Nephron progenitor cell (in vitro differentiated cells): ENCODE measurements at regions not wholly inside any gene's neighbourhood (a gene's known extent, or its start where the extent isn't known, plus 50 kb on each side); places are given as distances from the start of the nearest gene placed in this dataset.

Experiments
- DNase-seq: peaks from one replicate; pipeline ENCODE4 v3.0.0; 2021
- H3K27ac Mint-ChIP-seq: 2 replicates; pipeline ENCODE4 v1.8.0; 2021; ENCODE audit warnings: mild to moderate bottlenecking, moderate library complexity, mixed read lengths
- H3K27me3 Mint-ChIP-seq: 2 replicates; pipeline ENCODE4 v1.8.0; 2021; ENCODE audit warnings: mild to moderate bottlenecking, low read depth, mixed read lengths; ENCODE audit not compliant: poor library complexity
- H3K36me3 Mint-ChIP-seq: 2 replicates; pipeline ENCODE4 v1.8.0; 2021; ENCODE audit warnings: low read depth, mixed read lengths
- H3K4me1 Mint-ChIP-seq: 2 replicates; pipeline ENCODE4 v1.8.0; 2021; ENCODE audit warnings: mixed read lengths
- H3K4me3 Mint-ChIP-seq: 2 replicates; pipeline ENCODE4 v1.8.0; 2021; ENCODE audit warnings: mild to moderate bottlenecking, moderate library complexity, mixed read lengths
- H3K9me3 Mint-ChIP-seq: 2 replicates; pipeline ENCODE4 v1.8.0; 2021; ENCODE audit warnings: mild to moderate bottlenecking, moderate library complexity, mixed read lengths
- TF ChIP-seq, protein P1 (sequence below): fragments of 200-600 bp; sonication (generic); IDR thresholded peaks from 2 replicates; pipeline ENCODE4 v1.5.0; 2021; ENCODE audit warnings: antibody characterized with exemption

- H3K9me3 Mint-ChIP-seq: no peaks in the 10 kb centered on the region
- TF ChIP-seq, protein P1, sequence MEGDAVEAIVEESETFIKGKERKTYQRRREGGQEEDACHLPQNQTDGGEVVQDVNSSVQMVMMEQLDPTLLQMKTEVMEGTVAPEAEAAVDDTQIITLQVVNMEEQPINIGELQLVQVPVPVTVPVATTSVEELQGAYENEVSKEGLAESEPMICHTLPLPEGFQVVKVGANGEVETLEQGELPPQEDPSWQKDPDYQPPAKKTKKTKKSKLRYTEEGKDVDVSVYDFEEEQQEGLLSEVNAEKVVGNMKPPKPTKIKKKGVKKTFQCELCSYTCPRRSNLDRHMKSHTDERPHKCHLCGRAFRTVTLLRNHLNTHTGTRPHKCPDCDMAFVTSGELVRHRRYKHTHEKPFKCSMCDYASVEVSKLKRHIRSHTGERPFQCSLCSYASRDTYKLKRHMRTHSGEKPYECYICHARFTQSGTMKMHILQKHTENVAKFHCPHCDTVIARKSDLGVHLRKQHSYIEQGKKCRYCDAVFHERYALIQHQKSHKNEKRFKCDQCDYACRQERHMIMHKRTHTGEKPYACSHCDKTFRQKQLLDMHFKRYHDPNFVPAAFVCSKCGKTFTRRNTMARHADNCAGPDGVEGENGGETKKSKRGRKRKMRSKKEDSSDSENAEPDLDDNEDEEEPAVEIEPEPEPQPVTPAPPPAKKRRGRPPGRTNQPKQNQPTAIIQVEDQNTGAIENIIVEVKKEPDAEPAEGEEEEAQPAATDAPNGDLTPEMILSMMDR: no peak
- no peaks in the 10 kb centered on the region for H3K27me3 Mint-ChIP-seq
- H3K36me3 Mint-ChIP-seq: no peaks in the 10 kb centered on the region
- no peaks in the 10 kb centered on the region for H3K4me1 Mint-ChIP-seq
- no peak overlapping the region for H3K27ac Mint-ChIP-seq
- no peak for DNase-seq
- H3K4me3 Mint-ChIP-seq: no peak overlapping the region
Observed at GRCh38 chr11:103628121-103628520, 408.3 kb upstream of the DDI1 start.

DNA sequence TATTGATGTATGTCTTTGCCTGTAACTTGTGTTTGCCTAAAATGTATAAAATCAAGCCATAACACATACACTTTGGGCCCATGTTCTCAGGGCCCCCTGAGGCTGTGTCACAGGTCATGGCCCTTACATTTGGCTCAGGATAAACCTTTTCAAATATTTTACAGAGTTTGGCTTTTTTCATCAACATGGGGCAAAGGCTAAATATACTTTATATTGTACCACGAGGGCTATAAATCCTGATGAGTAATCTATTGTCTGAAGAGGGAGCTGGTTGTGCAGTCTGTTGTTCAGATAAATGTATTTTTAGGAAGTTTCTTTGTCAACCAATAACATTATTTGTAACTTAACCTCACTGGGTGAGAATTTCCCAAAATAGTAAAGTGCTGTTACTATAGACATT lies 404.6 kb upstream of the DDI1 start:
- H3K27me3 Mint-ChIP-seq: no peaks in the 10 kb centered on the region
- H3K4me3 Mint-ChIP-seq: no peak overlapping the region
- TF ChIP-seq, protein P1: no peak
- no peaks in the 10 kb centered on the region for H3K4me1 Mint-ChIP-seq
- H3K27ac Mint-ChIP-seq: no peak overlapping the region
- DNase-seq: no peak
- no peaks in the 10 kb centered on the region for H3K36me3 Mint-ChIP-seq
- peaks cover 5% of the 10 kb centered on the region for H3K9me3 Mint-ChIP-seq

DNA sequence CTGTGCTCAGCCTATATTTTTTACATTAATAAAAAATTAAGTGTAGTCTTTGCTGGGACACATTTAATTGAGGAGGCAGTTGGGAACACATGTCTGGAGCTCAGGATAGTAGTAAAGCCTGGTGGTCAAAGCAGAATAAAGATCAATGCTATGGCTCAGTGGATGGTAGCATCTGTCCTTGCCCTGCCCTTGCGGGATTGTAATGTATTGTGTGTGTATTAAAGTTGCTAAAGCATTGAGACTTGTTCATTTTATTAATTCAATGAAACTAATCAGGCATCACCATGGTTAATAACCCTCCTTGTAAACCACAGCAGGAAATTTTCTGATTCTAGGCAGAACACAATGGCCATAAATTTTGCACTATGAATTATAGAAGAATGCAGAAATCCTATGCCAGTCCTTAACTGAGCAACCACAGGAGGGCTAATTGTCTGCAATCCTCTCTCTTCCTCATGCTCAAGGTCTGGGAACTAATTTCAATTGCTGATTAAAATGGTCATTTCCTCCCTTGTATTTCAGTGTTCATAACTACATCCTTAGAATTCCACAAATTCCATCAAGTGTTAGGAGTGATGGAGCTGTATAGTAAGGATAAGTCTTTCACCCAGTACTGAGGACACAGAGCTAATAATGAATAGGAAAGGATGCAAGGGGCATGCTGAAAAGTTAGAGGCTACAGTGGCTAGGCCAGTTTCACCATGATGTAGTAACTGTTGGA lies 403.2 kb upstream of the DDI1 start:
- TF ChIP-seq, protein P1: no peak
- Mint-ChIP-seq H3K4me1 (no peaks in the 10 kb centered on the region), H3K4me3 (no peak overlapping the region), H3K27me3 (no peaks in the 10 kb centered on the region), H3K36me3 (no peaks in the 10 kb centered on the region), H3K9me3 (peaks cover 8% of the 10 kb centered on the region), H3K27ac (no peak overlapping the region)
- DNase-seq: no peak

- H3K9me3 Mint-ChIP-seq: peaks cover 8% of the 10 kb centered on the region
- TF ChIP-seq, protein P1: no peak
- DNase-seq: no peak
- no peaks in the 10 kb centered on the region for H3K36me3 Mint-ChIP-seq
- no peak overlapping the region for H3K27ac Mint-ChIP-seq
- H3K27me3 Mint-ChIP-seq: no peaks in the 10 kb centered on the region
- H3K4me1 Mint-ChIP-seq: no peaks in the 10 kb centered on the region
- no peak overlapping the region for H3K4me3 Mint-ChIP-seq
Observed at GRCh38 chr11:103633819-103634590, 402.4 kb upstream of the DDI1 start.

DNA sequence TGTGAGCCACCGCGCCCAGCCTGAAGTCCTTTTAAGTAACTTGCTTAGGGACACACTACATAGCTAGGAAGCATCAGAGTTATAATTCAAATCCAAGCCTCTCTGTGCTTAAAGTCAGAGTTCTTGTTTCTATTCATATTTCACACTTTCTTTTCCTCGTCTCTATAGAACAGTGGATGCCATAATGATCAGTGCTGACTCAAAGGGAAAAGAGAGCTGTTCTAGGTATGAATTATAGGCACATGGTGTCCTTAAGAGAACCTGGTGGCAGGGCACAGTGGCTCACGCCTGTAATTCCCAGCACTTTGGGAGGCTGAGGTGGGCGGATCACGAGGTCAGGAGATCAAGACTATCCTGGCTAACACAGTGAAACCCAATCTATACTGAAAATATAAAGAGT lies 400.2 kb upstream of the DDI1 start:
- Mint-ChIP-seq H3K4me1 (no peaks in the 10 kb centered on the region), H3K27ac (no peak overlapping the region), H3K36me3 (no peaks in the 10 kb centered on the region), H3K4me3 (no peak overlapping the region), H3K27me3 (no peaks in the 10 kb centered on the region), H3K9me3 (peaks cover 8% of the 10 kb centered on the region)
- TF ChIP-seq, protein P1: no peak
- DNase-seq: no peak

- Mint-ChIP-seq H3K4me1 (no peaks in the 10 kb centered on the region), H3K4me3 (no peak overlapping the region), H3K27me3 (no peaks in the 10 kb centered on the region), H3K36me3 (no peaks in the 10 kb centered on the region), H3K27ac (no peak overlapping the region), H3K9me3 (peaks cover 8% of the 10 kb centered on the region)
- no peak for DNase-seq
- TF ChIP-seq, protein P1: no peak
Observed at GRCh38 chr11:103637295-103637694, 399.1 kb upstream of the DDI1 start.
